ENCODE measurements at regions not wholly inside any gene's neighbourhood (a gene's known extent, or its start where the extent isn't known, plus 50 kb on each side); places are given as distances from the start of the nearest gene placed in this dataset.

DNA sequence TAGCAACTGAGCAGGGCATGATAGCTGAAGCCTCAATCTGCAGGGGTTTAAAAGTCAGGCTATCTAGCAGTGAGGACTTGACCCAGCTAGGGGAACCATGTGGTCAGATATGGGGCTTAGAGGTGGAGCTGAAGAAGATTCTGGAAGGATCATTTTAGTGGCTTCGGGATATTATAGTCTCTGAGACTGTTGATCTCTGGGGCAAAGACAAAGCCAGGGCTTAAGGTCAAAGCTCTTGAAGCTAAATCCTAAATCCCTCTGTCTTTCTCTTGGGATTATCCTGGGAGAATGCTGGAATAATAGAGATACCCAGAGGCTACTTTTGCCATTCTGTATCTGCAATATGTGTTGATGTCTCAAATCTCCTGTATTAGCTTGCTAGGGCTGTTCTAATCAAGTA is 132.2 kb downstream of the DHX35 start:
- no peak for DNase-seq (ENCODE audit: low read depth)
- TF ChIP-seq, protein P1, sequence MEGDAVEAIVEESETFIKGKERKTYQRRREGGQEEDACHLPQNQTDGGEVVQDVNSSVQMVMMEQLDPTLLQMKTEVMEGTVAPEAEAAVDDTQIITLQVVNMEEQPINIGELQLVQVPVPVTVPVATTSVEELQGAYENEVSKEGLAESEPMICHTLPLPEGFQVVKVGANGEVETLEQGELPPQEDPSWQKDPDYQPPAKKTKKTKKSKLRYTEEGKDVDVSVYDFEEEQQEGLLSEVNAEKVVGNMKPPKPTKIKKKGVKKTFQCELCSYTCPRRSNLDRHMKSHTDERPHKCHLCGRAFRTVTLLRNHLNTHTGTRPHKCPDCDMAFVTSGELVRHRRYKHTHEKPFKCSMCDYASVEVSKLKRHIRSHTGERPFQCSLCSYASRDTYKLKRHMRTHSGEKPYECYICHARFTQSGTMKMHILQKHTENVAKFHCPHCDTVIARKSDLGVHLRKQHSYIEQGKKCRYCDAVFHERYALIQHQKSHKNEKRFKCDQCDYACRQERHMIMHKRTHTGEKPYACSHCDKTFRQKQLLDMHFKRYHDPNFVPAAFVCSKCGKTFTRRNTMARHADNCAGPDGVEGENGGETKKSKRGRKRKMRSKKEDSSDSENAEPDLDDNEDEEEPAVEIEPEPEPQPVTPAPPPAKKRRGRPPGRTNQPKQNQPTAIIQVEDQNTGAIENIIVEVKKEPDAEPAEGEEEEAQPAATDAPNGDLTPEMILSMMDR (IDR thresholded peaks at IDR 0.05; ENCODE audit: control insufficient read depth, insufficient read depth, low read depth, low read length, missing control alignments): no peak
- no peak overlapping the region for H3K4me3 ChIP-seq (ENCODE audit: control insufficient read depth, low read depth, low read length)

DNA sequence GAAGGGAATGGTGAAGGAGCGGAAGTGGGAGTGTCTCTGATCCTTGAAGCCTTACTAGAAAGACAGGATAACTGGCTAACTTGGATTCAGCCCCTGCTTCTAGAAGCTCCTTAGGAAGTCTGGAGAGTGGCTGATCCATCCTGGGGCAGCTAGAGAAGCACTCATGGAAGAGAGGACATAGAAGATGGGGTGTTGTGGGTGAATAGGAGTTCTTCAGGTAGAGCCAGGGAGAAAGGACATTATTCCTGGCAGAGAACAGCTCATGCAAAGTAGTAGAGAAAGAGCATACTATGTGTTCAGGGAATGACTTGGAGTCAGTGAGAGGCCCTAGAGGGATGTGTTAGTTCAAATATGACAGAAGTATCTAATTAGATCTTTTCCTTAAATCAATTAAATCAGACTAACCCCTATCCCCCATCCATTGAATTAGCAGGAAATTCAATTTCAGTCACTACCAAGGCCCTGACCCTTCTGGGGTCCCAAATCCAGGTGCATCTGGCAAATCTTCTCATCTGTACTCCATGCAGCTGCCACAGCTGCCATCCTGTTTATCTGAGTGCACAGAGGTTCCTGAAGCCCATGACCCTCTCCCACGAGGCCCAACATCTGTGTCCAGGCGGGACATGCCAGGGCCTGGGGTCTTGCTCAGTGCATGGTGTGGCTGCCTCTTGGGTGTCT is 130.7 kb downstream of the DHX35 start:
- H3K4me3 ChIP-seq (ENCODE audit: control insufficient read depth, low read depth, low read length): no peak overlapping the region
- TF ChIP-seq, protein P1 (IDR thresholded peaks at IDR 0.05; ENCODE audit: control insufficient read depth, insufficient read depth, low read depth, low read length, missing control alignments): no peak
- no peak for DNase-seq (ENCODE audit: low read depth)

DNA sequence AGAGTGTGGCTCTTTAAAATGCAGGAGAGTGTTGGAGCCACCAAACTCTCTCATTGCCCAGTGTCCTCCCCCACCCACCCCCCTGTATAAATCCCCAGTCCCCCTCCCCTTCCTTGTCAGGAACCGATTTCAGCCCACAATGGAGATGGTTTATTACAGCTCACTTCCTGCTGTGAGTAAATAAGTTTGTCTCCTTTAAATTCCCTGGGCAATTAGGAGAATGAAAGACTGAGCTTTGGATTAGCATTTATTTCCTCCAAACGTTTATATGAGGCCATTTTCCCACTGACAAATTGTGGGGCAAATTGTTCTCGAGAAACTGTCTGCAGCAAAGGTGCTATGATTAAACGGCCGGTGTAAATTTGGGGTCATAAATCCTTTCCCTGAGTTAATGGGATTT is 128.8 kb downstream of the DHX35 start:
- DNase-seq (ENCODE audit: low read depth): no peak
- H3K4me3 ChIP-seq (ENCODE audit: control insufficient read depth, low read depth, low read length): no peak overlapping the region
- TF ChIP-seq, protein P1 (IDR thresholded peaks at IDR 0.05; ENCODE audit: control insufficient read depth, insufficient read depth, low read depth, low read length, missing control alignments): no peak

DNA sequence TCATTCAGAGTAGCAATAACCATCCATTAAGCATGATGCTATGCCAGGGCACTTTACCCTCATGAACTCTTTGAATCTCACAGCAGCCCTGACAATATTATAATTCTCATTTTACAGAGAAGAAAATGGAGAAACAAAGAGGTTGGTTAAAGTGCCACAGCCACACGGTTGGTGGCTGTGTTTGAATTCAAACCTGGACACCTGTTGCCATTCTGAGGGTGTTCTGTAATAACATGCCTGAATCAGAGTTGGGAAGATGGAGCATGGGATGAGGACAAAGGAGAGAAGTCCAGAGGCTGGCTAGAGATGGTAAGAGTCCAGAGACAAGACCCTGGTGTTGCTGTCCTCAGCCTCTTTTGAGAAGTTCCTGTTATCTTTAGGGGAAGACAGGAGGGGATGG is 127.7 kb downstream of the DHX35 start:
- TF ChIP-seq, protein P1 (IDR thresholded peaks at IDR 0.05; ENCODE audit: control insufficient read depth, insufficient read depth, low read depth, low read length, missing control alignments): no peak
- no peak for DNase-seq (ENCODE audit: low read depth)
- H3K4me3 ChIP-seq (ENCODE audit: control insufficient read depth, low read depth, low read length): no peak overlapping the region
